ENCODE measurements at regions not wholly inside any gene's neighbourhood (a gene's known extent, or its start where the extent isn't known, plus 50 kb on each side); places are given as distances from the start of the nearest gene placed in this dataset.

GRCh38 chr7:110522761-110523200, 568.1 kb upstream of the LRRN3 start:
- TF ChIP-seq CTCF (conservative IDR thresholded peaks at IDR 0.05 in 1 of 2, IDR thresholded peaks at IDR 0.05 in 1 of 2; ENCODE audit: low read depth in 1 of 2, low read length in 2 of 2) (no peak), EZH2 (IDR thresholded peaks at IDR 0.05; ENCODE audit: low read length, missing control alignments) (no peak)

Measured in fibroblast of lung (primary cell).